Endodermal cell (in vitro differentiated cells): ENCODE measurements at regions not wholly inside any gene's neighbourhood (a gene's known extent, or its start where the extent isn't known, plus 50 kb on each side); places are given as distances from the start of the nearest gene placed in this dataset.

Experiments
- DNase-seq: peaks from one replicate; pipeline ENCODE4 v3.0.0-alpha.2; 2017
- H3K27ac ChIP-seq: 2 replicates; pipeline ENCODE4 v1.5.1; 2013; ENCODE audit warnings: mild to moderate bottlenecking, low read depth, low read length, moderate library complexity
- H3K27me3 ChIP-seq: 2 replicates; pipeline ENCODE4 v1.6.1; 2013; ENCODE audit warnings: mild to moderate bottlenecking, low read length, moderate library complexity; ENCODE audit not compliant: insufficient read depth, control insufficient read depth, poor library complexity, severe bottlenecking
- H3K36me3 ChIP-seq: 2 replicates; pipeline ENCODE4 v1.7.0; 2013; ENCODE audit warnings: mild to moderate bottlenecking, low read length, moderate library complexity; ENCODE audit not compliant: control insufficient read depth, insufficient read depth
- H3K4me1 ChIP-seq: one replicate; pipeline ENCODE4 v1.7.0; 2013; ENCODE audit warnings: low read length; ENCODE audit not compliant: control insufficient read depth, insufficient read depth
- H3K4me3 ChIP-seq: 2 replicates; pipeline ENCODE4 v1.5.1; 2013; ENCODE audit warnings: mild to moderate bottlenecking, low read length, moderate library complexity
- H3K9ac ChIP-seq: 2 replicates; pipeline ENCODE4 v1.6.1; 2013; ENCODE audit warnings: mild to moderate bottlenecking, low read length, moderate library complexity; ENCODE audit not compliant: poor library complexity, severe bottlenecking; ENCODE audit errors: extremely low read depth
- H3K9me3 ChIP-seq: 2 replicates; pipeline ENCODE4 v1.6.1; 2013; ENCODE audit warnings: mild to moderate bottlenecking, low read length, moderate library complexity; ENCODE audit not compliant: control insufficient read depth
- H3K27ac Mint-ChIP-seq: 2 replicates; pipeline ENCODE4 v1.8.0; 2020; ENCODE audit warnings: mixed read lengths
- H3K27me3 Mint-ChIP-seq: 2 replicates; pipeline ENCODE4 v1.8.0; 2021; ENCODE audit warnings: mild to moderate bottlenecking, mixed read lengths; ENCODE audit not compliant: insufficient read depth
- H3K36me3 Mint-ChIP-seq: 2 replicates; pipeline ENCODE4 v1.8.0; 2020; ENCODE audit warnings: low read depth, mixed read lengths
- H3K4me1 Mint-ChIP-seq: 2 replicates; pipeline ENCODE4 v1.8.0; 2020; ENCODE audit warnings: mixed read lengths
- H3K4me3 Mint-ChIP-seq: 2 replicates; pipeline ENCODE4 v1.8.0; 2020; ENCODE audit warnings: mild to moderate bottlenecking, moderate library complexity, mixed read lengths
- H3K9me3 Mint-ChIP-seq: 2 replicates; pipeline ENCODE4 v1.8.0; 2020; ENCODE audit warnings: mild to moderate bottlenecking, mixed read lengths
- WGBS, 2 experiments: methylation state at CpG; one replicate each; pipeline versions ENCODE4 v1.1.5 to v1.1.7; 2013; ENCODE audit warnings: missing lambda C conversion rate in 2 of 2, mixed read lengths in 1 of 2; ENCODE audit not compliant: insufficient coverage in 1 of 2, insufficient read length in 1 of 2; 5-methylcytosine and 5-hydroxymethylcytosine counted together
- TF ChIP-seq, protein P1 (sequence below): fragments of 200-600 bp; sonication (generic); conservative IDR thresholded peaks from 2 replicates; pipeline ENCODE4 v1.5.0; 2021; ENCODE audit warnings: antibody characterized with exemption, mild to moderate bottlenecking

DNA sequence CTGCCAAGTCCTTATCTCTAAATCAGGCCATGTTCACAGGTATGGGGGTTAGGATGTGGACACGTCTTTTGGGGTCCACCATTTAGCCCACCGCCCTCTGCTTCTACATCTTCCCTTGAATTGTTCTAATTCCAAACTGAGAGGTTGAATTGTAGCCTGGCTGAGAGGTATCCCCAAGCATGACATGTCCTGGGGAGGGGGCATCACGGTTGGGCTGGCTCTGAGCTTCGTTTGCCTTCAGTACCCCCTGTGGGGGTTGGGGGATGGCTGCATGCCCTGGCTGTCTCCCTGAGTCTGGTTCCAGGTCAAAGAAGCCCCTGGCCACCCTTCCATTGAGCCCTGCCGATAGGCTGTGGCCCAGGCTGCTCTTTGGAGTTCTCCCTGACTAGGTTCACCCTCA is 204.6 kb downstream of the GLRX3 start:
- H3K4me1 ChIP-seq, result no peaks in the 10 kb centered on the region
- no peak overlapping the region for H3K27ac ChIP-seq
- H3K27me3 ChIP-seq, result no peaks in the 10 kb centered on the region
- H3K4me3 ChIP-seq, result no peak overlapping the region
- no peaks in the 10 kb centered on the region for H3K36me3 ChIP-seq
- H3K9me3 ChIP-seq, result no peaks in the 10 kb centered on the region
- DNase-seq, result no peak
- no peak overlapping the region for H3K27ac Mint-ChIP-seq
- TF ChIP-seq, protein P1, sequence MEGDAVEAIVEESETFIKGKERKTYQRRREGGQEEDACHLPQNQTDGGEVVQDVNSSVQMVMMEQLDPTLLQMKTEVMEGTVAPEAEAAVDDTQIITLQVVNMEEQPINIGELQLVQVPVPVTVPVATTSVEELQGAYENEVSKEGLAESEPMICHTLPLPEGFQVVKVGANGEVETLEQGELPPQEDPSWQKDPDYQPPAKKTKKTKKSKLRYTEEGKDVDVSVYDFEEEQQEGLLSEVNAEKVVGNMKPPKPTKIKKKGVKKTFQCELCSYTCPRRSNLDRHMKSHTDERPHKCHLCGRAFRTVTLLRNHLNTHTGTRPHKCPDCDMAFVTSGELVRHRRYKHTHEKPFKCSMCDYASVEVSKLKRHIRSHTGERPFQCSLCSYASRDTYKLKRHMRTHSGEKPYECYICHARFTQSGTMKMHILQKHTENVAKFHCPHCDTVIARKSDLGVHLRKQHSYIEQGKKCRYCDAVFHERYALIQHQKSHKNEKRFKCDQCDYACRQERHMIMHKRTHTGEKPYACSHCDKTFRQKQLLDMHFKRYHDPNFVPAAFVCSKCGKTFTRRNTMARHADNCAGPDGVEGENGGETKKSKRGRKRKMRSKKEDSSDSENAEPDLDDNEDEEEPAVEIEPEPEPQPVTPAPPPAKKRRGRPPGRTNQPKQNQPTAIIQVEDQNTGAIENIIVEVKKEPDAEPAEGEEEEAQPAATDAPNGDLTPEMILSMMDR, result no peak
- H3K36me3 Mint-ChIP-seq, result no peaks in the 10 kb centered on the region
- WGBS, 2 experiments, result 40 to 75% methylated on average over 2 to 5 of the region's 5 CpGs
- H3K27me3 Mint-ChIP-seq, result peaks cover 30% of the 10 kb centered on the region
- H3K9me3 Mint-ChIP-seq, result no peaks in the 10 kb centered on the region
- no peak overlapping the region for H3K4me3 Mint-ChIP-seq
- no peak overlapping the region for H3K9ac ChIP-seq
- no peaks in the 10 kb centered on the region for H3K4me1 Mint-ChIP-seq

DNA sequence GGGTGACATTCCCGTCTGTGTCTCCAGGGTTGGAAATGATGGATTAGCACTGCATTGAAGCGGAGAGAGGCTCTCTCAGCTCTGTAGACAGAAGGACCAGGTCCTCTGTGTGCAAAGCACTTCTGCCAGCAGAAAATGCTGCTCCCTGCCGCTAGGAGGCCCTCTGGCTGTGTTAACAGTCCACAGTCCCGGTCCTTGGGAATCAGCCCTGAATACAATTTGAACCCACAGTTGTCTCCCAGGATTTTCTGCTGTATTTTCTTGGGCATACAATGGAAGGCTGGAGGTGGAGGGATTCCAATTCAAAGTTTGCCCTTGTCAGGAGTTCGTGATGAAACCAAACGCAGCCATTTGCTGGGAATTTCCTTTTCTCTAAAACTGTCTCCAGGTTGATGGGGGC is 205.2 kb downstream of the GLRX3 start:
- H3K9ac ChIP-seq, result no peak overlapping the region
- Mint-ChIP-seq H3K4me1 (no peaks in the 10 kb centered on the region), H3K36me3 (no peaks in the 10 kb centered on the region), H3K4me3 (no peak overlapping the region), H3K9me3 (no peaks in the 10 kb centered on the region), H3K27ac (no peak overlapping the region), H3K27me3 (peaks cover 30% of the 10 kb centered on the region)
- no peak overlapping the region for H3K4me3 ChIP-seq
- WGBS, 2 experiments, result 34 to 44% methylated on average over 5 to 6 of the region's 6 CpGs
- H3K4me1 ChIP-seq, result no peaks in the 10 kb centered on the region
- no peaks in the 10 kb centered on the region for H3K36me3 ChIP-seq
- TF ChIP-seq, protein P1, result peak; percentile 93
- H3K27me3 ChIP-seq, result no peaks in the 10 kb centered on the region
- peak; percentile 85 for DNase-seq
- H3K9me3 ChIP-seq, result no peaks in the 10 kb centered on the region
- H3K27ac ChIP-seq, result no peak overlapping the region

DNA sequence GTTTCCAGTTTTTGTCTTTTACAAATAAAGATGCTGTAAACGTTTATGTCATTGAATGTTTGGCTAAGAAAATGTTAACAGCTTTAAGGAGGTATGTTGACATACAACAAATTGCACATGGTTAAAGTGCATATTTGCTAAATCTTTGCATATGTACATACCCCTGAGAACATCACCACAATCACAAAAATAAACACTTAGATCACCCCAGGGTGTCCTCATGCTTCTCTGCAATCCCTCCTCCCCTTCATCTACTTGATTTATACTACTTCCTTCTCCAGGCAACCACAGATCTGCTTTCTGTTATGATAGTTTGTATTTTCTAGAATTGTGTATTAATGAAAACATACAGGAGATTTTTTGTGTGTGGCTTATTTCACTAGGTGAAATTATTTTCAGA is 209.5 kb downstream of the GLRX3 start:
- H3K9me3 ChIP-seq, result no peaks in the 10 kb centered on the region
- Mint-ChIP-seq H3K27me3 (peaks cover 35% of the 10 kb centered on the region), H3K9me3 (peaks cover 2% of the 10 kb centered on the region), H3K27ac (no peak overlapping the region), H3K4me1 (no peaks in the 10 kb centered on the region), H3K4me3 (no peak overlapping the region), H3K36me3 (no peaks in the 10 kb centered on the region)
- H3K4me3 ChIP-seq, result no peak overlapping the region
- H3K27me3 ChIP-seq, result no peaks in the 10 kb centered on the region
- no peak for DNase-seq
- TF ChIP-seq, protein P1, result no peak
- no peaks in the 10 kb centered on the region for H3K36me3 ChIP-seq
- no peaks in the 10 kb centered on the region for H3K4me1 ChIP-seq
- no peak overlapping the region for H3K27ac ChIP-seq
- no peak overlapping the region for H3K9ac ChIP-seq
- 53 to 88% methylated on average over 1 of the region's 1 CpG for WGBS, 2 experiments
